ENCODE measurements at regions not wholly inside any gene's neighbourhood (a gene's known extent, or its start where the extent isn't known, plus 50 kb on each side); places are given as distances from the start of the nearest gene placed in this dataset.
"Not testable (repeated sequence)": the region's sequence is repeated elsewhere in the genome, so short reads cannot be mapped to it uniquely, and the experiment has no call there.

DNA sequence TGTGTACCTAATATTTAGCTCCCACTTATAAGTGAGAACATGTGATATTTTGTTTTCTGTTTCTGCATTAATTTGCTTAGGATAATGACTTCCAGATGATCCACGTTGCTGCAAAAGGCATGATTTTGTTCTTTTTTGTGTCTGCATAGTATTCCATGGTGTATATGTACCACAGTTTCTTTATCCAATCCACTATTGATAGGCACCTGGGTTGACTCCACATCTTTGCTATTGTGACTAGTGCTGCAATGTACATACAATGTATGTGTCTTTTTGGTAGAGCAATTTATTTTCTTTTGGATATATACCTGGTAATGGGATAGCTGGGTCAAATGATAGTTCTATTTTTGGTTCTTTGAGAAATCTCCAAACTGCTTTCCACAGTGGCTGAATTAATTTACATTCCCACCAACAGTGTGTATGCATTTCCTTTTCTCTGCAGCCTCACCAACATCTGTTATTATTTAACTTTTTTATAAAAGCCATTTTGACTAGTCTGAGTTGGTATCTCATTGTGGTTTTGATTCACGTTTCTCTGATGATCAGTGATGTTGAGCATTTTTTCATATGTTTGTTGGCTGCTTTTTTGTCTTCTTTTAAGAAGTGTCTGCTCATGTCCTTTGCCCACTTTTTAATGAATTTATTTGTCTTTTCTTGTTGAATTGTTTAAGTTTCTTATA lies 102.8 kb upstream of the GAS1 start:
- not testable (repeated sequence) for DNase-seq

DNA sequence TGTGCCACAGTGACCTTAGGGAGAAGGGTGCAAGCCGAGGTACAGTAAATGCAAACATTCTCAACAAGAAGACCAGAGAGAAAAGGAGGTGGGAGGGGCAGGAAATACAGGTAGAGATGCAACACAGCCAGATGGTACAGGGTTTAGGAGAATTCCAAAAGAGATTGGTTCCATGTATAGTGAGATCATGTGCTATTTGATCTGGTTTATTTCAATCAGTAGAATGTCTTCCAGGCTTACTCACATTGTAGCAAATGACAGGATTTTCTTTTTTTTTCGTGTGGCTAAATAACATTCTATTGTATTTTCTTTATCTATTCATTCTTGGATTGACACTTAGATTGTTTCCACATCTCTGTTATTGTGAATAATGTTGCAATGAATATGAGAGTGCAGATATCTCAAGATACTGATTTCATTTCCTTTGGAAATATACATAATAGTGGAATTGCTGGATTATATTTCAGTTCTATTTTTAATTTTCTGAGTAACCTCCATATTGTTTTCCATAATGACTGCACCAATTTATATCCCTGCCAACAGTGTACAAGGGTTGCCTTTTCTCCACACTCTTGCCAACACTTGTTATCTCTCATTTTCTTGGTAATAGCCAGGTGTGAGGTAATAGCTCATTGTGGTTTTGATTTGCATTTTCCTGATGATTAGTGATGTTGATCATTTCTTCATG lies 107.8 kb upstream of the GAS1 start:
- DNase-seq = no peak

- no peak for DNase-seq
These were observed 112.5 kb upstream of the GAS1 start for GRCh38 chr9:87059772-87060171.

DNA sequence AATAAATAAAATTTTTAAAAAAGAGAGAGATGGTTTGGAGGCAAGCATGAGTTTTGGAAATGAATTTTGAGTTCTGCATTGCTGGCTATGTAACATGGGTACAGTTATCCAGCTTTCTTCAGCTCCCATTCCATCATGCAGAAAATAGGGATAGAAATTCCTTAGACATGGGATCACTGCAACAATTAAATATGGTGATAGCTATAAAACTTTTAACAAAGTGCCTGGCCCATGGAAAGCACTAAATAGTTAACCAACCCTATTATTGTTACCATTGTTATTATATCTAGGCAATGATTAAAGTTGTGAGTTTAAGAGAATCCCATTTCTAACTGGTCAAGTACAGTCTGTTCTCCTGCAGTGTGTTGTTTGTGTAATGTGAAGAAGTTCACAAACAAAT lies 115.4 kb upstream of the GAS1 start:
- DNase-seq = no peak

DNA sequence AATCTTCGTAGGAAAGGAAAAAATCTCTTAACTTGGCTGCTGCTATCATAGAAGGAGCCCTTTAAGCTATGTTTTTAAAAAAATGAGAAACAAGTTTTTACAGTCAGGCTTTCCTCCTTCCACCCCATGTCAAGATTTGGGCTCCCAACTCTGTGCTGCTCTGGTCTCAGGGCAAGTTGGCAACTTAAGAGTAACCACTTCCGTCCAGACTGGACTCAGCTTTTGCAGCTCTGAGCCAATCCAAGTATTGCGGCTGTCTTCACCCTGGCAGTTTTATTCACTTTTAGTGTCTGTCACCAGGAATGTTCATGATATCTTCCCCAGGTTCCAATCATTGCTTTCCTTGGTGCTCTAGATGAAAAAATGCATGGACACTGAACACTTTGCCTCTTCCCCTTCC lies 115.9 kb upstream of the GAS1 start:
- DNase-seq = no peak

DNA sequence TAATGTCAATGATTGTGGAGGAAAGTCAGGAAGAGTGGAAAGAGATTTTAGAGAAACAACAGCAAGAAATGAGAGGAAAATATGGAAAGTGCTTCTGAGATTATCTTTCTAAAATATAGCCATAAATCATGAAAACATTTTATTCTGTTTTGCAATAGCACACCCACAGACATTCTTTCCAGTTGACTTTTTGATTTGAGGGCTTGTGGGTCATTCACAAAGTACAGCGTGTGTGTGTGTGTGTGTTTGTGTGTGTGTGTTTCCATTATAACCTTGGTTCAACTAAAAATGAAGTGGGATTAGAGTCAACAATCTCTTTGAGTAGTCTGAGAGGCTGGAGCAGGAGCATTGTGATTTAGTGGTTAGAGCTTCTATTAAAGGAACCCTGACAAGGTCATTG lies 116.6 kb upstream of the GAS1 start:
- no peak for DNase-seq

- DNase-seq = no peak
These were observed 117.0 kb upstream of the GAS1 start for GRCh38 chr9:87064311-87064710.

DNA sequence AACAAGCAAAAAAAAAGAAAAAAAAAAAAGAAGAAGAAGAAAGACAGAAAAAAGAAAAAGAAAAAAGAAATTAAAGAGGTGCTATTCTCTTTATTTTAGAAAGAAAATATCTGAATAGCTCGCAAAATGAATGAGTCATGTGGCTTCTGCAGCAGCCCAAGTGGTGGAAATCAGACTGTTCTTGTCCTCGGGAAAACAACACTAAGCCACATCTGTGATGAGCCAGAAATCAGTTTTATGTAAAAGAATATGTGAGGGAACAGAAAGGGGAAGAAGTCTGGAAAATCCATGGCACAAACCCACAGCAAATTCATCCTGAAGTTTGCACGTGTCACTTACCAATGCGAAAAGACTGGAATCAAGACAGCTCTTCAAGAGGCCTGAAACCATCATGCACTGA lies 118.7 kb upstream of the GAS1 start:
- DNase-seq = no peak

DNA sequence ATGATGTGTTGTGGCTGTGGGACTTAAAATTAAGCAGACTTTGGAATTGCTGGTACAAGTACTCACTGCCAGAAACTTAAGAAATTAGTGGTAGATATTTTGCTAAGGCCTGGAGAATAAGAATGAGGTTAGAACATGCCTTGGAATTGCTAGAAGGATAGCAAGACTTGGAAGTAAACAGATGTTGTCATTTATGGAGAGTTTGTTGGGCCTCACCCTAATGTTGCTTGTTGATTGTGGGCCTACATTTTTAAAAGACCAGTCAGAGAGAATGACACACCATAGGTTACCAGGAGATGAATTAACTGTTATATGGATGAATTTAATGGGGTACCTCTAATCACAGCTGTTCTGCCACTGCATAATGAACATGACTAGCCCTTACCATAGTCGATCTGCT lies 120.1 kb upstream of the GAS1 start:
- DNase-seq = no peak

DNA sequence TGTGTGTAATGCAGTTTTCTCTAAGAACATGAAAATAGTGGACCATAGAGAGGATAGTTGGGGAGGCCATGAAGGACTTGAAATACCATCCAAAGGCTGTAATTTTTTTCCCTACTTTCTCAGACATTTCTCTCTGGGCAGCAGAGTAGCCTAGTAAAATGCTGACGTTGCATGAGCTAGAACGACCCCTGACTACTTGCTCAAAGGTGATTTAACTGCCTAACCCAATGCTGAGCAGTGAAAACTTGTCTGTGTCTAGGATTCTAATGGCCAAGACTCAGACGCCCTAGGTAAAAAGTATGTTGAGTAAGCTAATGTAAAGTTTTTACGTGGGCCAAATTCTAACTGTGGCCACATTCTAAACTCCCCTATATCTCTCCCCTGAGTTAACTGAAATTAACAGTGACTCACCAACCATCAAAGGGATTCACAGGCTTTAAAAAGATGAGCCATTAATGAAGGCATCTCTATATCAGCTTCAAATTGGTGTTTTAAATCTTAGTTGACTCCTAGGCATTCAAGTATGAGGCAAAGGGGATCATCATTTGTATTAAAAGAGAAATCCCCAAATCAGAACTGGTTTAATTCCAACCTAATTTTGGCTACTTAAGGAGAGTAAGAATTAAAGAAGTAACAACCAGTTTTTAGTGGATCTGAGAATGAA lies 121.0 kb upstream of the GAS1 start:
- no peak for DNase-seq

DNA sequence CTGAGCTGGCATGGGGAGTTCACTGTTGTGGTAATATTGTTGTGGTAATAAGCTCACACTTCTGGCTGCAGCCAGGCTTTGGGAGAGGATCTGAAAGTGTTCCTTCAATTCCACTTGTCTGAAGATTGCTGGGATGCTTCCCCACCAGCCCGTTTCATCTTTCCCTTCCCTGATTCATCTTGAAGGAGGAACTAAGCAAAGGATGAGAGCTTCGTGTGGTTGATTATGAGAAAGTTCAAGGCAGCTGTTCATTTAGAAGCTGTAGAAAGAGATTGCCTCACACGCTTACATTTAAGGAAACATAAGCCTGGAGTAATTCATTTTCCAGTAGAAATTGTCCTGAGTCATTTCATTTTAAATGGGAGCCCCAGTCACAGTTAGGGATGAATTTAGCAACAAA lies 122.4 kb upstream of the GAS1 start:
- DNase-seq = no peak

DNA sequence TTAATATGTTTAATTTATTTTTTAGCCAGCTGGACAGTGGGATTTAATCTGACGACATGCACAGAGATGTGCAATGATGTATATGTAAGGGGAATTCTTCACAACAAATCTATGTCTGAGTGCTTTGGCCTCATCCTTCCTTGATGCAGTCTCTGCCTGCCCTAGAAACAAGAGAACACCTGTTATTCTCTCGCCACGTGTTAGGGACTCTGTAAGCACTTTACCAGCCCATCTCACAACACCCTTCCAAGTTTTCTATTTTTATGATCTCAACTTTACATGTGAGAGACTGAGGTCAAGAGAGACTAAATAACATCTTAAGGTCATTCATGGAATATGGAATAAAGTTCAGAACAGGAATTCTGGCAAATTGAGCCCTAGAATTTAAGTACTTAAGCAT lies 123.0 kb upstream of the GAS1 start:
- no peak for DNase-seq

- DNase-seq = no peak
These were observed 124.2 kb upstream of the GAS1 start for GRCh38 chr9:87071473-87071872.

DNA sequence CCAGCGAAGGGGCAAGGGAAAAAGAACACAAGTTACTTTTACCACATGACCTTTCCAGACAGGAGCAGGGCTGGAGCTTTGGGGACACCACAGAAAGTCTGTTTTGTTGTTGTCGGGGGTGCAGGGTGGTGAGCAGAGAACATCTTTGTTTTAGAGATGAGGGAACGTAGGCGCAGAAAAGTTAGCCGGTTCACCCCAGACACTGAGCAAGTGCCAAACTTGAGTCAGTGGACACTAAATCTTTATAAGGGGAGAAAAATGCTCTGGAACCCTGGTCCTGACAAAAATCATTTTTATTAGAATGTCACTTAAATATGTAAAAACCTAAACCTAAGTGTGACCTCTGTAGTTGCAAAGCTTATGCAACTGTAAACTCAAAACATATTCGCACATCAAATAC lies 126.4 kb upstream of the GAS1 start:
- DNase-seq = no peak

DNA sequence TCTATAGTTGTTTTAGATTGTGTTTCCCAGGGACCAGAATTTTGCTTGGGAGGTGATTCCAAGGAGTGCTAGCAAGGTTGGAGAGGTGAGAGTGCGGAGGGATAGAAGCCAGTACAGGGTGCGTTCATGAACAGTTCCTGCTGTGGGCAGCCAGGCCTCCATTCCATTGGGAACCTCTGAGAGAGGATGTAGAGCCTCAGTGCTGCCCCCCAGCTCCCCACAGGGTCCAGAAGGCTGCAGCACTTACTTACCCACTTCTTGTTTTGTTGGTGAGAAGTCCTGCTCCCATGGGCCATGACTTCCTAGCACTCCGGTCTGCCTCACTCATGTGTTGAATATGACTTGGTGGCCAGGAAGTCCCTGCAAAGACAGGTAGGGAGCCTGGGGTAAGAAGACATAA lies 128.2 kb upstream of the GAS1 start:
- no peak for DNase-seq

DNA sequence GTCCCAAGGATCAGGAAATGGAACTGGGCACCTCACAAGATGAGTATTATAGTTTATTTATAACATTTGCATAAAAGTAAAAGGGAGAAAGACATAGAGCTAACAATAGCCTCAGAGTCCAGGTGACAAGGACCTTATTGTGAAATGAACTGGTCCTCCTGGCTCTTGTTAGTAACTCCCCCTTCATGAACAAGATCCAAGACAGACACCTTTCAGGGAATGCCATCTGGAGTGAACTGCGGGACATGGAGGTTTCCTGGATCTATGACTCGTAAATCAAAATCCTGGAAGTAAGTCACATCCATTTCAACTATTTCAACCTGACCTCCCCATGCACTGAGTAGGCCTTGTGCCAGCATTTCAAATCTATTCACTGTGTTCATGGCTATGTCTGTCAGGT lies 129.5 kb upstream of the GAS1 start:
- no peak for DNase-seq

GRCh38 chr9:87077986-87078385 lies 130.7 kb upstream of the GAS1 start:
- no peak for DNase-seq

DNA sequence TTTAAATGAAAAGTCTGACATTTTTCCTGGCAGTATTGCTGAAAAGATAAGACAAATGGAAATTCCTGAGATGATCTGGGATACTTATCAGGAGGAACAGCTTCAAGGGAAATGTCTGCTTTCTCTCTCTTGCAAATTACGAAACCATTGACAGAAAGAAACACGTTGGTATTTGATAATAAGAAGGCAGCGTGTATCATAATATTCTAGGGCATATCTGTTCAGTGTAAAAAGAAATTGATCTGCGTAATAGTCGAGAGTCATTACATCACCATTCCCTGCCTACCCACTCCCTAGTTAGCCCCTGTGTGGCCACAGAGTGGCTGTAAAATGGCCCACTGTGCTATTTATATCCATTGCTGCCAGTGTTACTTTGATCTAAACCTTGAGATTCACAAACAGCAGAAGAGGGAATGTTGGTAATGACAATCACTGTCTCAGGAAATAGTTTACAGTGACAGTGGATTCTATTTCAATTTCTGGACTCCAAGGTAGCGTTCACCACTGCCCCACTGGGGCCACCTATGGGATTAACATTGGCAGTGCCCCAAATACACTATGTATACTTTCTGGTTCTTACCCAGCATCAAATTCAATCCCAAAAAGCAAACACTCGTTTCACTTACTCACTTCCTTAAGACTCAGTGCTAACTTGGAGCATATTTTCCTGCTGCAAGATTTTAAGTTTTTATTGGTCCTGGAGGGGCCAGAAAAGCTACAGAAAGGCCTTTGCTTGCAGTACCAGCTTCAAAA lies 133.4 kb upstream of the GAS1 start:
- DNase-seq = no peak

GRCh38 chr9:87081503-87081902 lies 134.2 kb upstream of the GAS1 start:
- DNase-seq = no peak

DNA sequence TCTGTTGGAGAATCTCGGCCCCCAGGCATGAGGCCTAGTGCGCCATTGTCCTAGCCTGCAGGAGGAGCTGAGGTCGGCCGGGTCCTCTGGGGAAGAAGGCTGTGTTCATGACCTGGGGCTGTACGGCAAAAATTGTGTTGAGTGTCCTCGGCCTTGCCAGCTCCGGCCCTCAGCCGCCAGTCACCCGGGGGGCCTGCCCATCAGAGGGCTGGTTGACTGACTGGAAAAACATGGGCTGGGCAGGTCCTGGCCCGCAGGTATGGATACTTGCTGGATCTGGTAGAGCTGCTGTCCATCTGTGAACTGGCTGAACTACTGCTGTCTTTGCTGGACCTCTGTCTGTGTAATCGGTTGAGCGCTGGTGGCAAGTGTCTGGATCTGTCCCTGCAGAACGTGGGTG lies 136.7 kb upstream of the GAS1 start:
- DNase-seq = no peak

DNA sequence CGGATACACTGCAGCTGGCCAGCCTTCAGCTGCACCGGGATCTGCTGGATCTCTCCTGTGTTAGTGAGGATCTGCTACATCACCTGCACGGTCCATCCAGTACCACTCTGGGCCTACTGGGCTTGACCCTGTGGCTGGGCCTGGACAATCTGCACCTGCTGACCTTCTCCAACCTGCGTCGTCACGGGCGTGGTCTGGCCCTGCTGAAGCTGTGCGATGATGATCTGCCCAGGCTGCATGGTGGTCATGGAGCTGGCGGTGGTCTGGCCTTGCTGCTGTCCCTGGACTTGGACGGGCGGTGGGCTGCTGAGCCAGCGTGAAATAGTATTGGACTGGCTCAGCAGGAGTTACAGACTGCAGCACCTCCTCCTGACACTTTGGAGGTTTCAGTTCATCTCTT lies 137.1 kb upstream of the GAS1 start:
- no peak for DNase-seq

GRCh38 chr9:87085073-87085472 lies 137.8 kb upstream of the GAS1 start:
- DNase-seq = no peak

GRCh38 chr9:87085521-87085920 lies 138.2 kb upstream of the GAS1 start:
- no peak for DNase-seq
